ENCODE measurements at regions not wholly inside any gene's neighbourhood (a gene's known extent, or its start where the extent isn't known, plus 50 kb on each side); places are given as distances from the start of the nearest gene placed in this dataset.

GRCh38 chr1:98487620-98488019 lies 173.9 kb upstream of the SNX7 start:
- H3K36me3 ChIP-seq, result no peaks in the 10 kb centered on the region
- H3K4me3 ChIP-seq, result no peak overlapping the region
- no peaks in the 10 kb centered on the region for H3K9me3 ChIP-seq
- DNase-seq (ENCODE audit: low spot score) (no peak), ATAC-seq (ENCODE audit: insufficient number of reproducible peaks, low FRiP score, low read depth) (no peak)
- H3K27me3 ChIP-seq (replicated peaks; ENCODE audit: insufficient read depth), result no peaks in the 10 kb centered on the region
- H3K27ac ChIP-seq, result no peak overlapping the region
- TF ChIP-seq, protein P1, sequence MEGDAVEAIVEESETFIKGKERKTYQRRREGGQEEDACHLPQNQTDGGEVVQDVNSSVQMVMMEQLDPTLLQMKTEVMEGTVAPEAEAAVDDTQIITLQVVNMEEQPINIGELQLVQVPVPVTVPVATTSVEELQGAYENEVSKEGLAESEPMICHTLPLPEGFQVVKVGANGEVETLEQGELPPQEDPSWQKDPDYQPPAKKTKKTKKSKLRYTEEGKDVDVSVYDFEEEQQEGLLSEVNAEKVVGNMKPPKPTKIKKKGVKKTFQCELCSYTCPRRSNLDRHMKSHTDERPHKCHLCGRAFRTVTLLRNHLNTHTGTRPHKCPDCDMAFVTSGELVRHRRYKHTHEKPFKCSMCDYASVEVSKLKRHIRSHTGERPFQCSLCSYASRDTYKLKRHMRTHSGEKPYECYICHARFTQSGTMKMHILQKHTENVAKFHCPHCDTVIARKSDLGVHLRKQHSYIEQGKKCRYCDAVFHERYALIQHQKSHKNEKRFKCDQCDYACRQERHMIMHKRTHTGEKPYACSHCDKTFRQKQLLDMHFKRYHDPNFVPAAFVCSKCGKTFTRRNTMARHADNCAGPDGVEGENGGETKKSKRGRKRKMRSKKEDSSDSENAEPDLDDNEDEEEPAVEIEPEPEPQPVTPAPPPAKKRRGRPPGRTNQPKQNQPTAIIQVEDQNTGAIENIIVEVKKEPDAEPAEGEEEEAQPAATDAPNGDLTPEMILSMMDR (IDR thresholded peaks at IDR 0.05), result no peak
- H3K4me1 ChIP-seq (ENCODE audit: control insufficient read depth in 1 of 2, low read depth in 2 of 2), result no peaks in the 10 kb centered on the region

DNA sequence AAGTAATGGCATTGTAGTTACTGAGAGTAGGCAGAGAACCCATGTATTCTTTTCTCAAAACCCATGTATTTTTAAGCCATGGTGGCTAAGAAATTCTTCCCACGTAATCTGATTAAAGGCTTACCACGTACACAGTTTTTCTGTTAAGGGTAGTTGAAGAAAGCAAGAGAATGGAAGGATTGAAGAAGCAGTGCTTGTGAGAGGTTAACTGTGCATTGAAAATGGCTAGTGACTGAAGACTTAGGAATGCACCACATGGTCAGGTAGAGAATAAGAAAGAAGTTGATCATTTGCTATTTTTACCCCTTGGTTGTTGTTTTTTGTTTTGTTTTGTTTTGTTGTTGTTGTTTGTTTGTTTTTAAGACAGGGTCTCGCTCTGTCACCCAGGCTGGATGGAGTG lies 178.9 kb upstream of the SNX7 start:
- no peak for ATAC-seq (ENCODE audit: insufficient number of reproducible peaks, low FRiP score, low read depth)

DNA sequence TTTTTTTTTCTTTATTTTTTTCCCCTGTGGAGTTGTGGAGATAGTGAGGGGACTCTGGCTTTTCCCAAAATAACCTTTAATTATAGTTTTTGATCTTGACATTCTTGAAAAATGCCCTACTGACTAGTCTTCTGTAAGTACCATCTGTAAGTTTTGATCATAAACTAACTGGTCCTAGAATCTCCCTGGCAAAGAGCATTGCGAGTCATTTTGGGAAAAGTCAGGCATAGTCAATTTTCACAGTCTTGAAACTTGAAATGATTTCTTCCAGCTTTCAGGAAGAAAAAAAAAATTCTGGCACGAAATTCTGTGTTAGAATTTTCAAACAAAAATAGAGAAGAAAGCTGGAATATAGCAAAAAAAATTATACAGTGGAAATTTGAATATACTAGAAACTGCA lies 181.2 kb upstream of the SNX7 start:
- TF ChIP-seq, protein P1 (IDR thresholded peaks at IDR 0.05), result no peak
- Histone ChIP-seq H3K27ac (no peak overlapping the region), H3K4me3 (no peak overlapping the region), H3K4me1 (ENCODE audit: control insufficient read depth in 1 of 2, low read depth in 2 of 2) (no peaks in the 10 kb centered on the region), H3K36me3 (no peaks in the 10 kb centered on the region), H3K9me3 (no peaks in the 10 kb centered on the region), H3K27me3 (replicated peaks; ENCODE audit: insufficient read depth) (no peaks in the 10 kb centered on the region)
- ATAC-seq (ENCODE audit: insufficient number of reproducible peaks, low FRiP score, low read depth) (no peak), DNase-seq (ENCODE audit: low spot score) (no peak)

More for the DNA sequence above, 178.9 kb upstream of the SNX7 start:
- no peaks in the 10 kb centered on the region for H3K4me1 ChIP-seq (ENCODE audit: control insufficient read depth in 1 of 2, low read depth in 2 of 2)
- H3K36me3 ChIP-seq, result no peaks in the 10 kb centered on the region
- no peaks in the 10 kb centered on the region for H3K27me3 ChIP-seq (replicated peaks; ENCODE audit: insufficient read depth)
- TF ChIP-seq, protein P1 (IDR thresholded peaks at IDR 0.05), result no peak
- no peak for DNase-seq (ENCODE audit: low spot score)
- no peak overlapping the region for H3K27ac ChIP-seq
- no peaks in the 10 kb centered on the region for H3K9me3 ChIP-seq
- no peak overlapping the region for H3K4me3 ChIP-seq

GRCh38 chr1:98478121-98478520 lies 183.4 kb upstream of the SNX7 start:
- Histone ChIP-seq H3K4me3 (no peak overlapping the region), H3K27ac (no peak overlapping the region), H3K36me3 (no peaks in the 10 kb centered on the region), H3K4me1 (ENCODE audit: control insufficient read depth in 1 of 2, low read depth in 2 of 2) (no peaks in the 10 kb centered on the region), H3K9me3 (no peaks in the 10 kb centered on the region), H3K27me3 (replicated peaks; ENCODE audit: insufficient read depth) (no peaks in the 10 kb centered on the region)
- TF ChIP-seq, protein P1 (IDR thresholded peaks at IDR 0.05), result no peak
- no peak for ATAC-seq (ENCODE audit: insufficient number of reproducible peaks, low FRiP score, low read depth)
- DNase-seq (ENCODE audit: low spot score), result no peak

DNA sequence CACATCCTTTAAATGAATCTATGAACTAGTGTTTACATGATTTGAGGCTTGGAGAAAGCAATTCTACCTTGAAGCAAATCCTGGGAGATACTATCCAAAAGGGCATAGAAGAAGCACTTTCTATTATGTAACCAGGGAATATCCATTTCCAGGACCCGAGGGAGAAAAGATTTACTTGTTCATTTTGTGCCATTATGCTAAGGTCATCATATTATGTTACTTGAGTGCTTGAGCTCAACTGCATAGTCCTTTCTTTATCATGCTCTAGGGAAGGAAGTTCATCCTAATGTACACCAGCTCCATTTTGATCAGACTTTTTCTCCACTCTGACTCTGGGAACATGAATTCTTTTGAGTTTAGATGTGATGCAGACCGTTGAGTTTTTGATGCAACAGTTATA lies 188.6 kb upstream of the SNX7 start:
- no peak for ATAC-seq (ENCODE audit: insufficient number of reproducible peaks, low FRiP score, low read depth)
- no peak overlapping the region for H3K4me3 ChIP-seq
- TF ChIP-seq, protein P1 (IDR thresholded peaks at IDR 0.05), result no peak
- no peak overlapping the region for H3K27ac ChIP-seq
- peaks cover 0 to under 1% of the 10 kb centered on the region in 2 donors for H3K4me1 ChIP-seq (ENCODE audit: control insufficient read depth in 1 of 2, low read depth in 2 of 2)
- no peaks in the 10 kb centered on the region for H3K36me3 ChIP-seq
- no peak for DNase-seq (ENCODE audit: low spot score)
- no peaks in the 10 kb centered on the region for H3K27me3 ChIP-seq (replicated peaks; ENCODE audit: insufficient read depth)
- no peaks in the 10 kb centered on the region for H3K9me3 ChIP-seq

All from thoracic aorta (tissue), 2 donors.